ENCODE measurements at regions not wholly inside any gene's neighbourhood (a gene's known extent, or its start where the extent isn't known, plus 50 kb on each side); places are given as distances from the start of the nearest gene placed in this dataset.

- TF ChIP-seq CTCF (conservative IDR thresholded peaks at IDR 0.05; ENCODE audit: low read length): no peak
- no peak for TF ChIP-seq EZH2phosphoT487 (IDR thresholded peaks at IDR 0.05; ENCODE audit: borderline replicate concordance, low read depth, low read length)
These were observed 272.2 kb downstream of the BRINP2 start for GRCh38 chr1:177443003-177443402.

Measured in OCI-LY7 (cell line).